Hepatocyte (in vitro differentiated cells): ENCODE measurements at regions not wholly inside any gene's neighbourhood (a gene's known extent, or its start where the extent isn't known, plus 50 kb on each side); places are given as distances from the start of the nearest gene placed in this dataset.

ENCODE experiments used
- EZH2 ChIP-seq: fragments of 200-600 bp; sonication (generic); IDR thresholded peaks from 2 replicates; pipeline ENCODE4 v1.6.1; 2016; ENCODE audit warnings: antibody characterized with exemption, mild to moderate bottlenecking, borderline replicate concordance
- EZH2phosphoT487 ChIP-seq: fragments of 200-600 bp; sonication (generic); IDR thresholded peaks from one replicate; pipeline ENCODE4 v1.6.1; 2018; ENCODE audit warnings: antibody characterized with exemption, mild to moderate bottlenecking, low read depth, moderate library complexity; ENCODE audit not compliant: unreplicated experiment, severe bottlenecking
- TF ChIP-seq, protein P1 (sequence below): fragments of 200-600 bp; sonication (generic); IDR thresholded peaks from 2 replicates; pipeline ENCODE4 v1.5.1; 2016; ENCODE audit warnings: antibody characterized with exemption, mild to moderate bottlenecking; ENCODE audit not compliant: poor library complexity

DNA sequence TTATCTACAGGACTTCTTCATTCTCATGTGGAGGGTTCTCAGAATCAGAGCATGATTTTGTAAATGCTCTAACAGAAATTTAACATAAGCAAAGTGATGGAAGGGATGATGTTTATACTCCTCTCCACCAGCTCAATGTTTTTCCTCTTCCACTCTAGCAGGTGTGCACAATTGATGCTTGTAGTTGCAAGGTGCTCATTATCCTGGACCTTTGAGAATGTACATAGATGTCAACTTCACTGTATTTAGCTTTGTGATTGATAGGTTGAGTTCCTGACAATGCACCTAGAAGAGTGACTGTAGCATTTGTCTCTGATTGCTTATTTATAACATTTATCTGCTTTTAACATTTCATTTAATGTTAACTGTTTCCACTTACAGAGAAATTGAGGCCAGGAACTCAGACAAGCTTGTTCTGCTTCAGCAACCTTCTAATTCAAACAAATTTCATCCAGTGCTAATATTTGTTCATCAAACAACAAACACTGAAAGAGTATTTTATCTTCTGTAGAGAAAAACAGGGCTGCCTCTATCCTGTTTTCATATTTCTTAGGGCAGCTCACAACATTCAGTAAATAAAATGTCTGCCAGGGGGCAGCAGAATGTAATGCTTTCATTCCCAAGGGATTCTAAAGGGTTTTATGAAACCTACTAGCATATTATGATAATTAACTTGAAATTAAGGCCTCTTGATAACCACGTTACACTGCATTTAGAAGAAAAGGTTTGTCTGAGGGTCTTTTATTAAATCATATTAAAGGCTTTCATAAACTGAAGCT is 127.9 kb upstream of the NOL4 start:
- TF ChIP-seq, protein P1, sequence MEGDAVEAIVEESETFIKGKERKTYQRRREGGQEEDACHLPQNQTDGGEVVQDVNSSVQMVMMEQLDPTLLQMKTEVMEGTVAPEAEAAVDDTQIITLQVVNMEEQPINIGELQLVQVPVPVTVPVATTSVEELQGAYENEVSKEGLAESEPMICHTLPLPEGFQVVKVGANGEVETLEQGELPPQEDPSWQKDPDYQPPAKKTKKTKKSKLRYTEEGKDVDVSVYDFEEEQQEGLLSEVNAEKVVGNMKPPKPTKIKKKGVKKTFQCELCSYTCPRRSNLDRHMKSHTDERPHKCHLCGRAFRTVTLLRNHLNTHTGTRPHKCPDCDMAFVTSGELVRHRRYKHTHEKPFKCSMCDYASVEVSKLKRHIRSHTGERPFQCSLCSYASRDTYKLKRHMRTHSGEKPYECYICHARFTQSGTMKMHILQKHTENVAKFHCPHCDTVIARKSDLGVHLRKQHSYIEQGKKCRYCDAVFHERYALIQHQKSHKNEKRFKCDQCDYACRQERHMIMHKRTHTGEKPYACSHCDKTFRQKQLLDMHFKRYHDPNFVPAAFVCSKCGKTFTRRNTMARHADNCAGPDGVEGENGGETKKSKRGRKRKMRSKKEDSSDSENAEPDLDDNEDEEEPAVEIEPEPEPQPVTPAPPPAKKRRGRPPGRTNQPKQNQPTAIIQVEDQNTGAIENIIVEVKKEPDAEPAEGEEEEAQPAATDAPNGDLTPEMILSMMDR, result peak; percentile 47
- TF ChIP-seq EZH2 (no peak), EZH2phosphoT487 (no peak)
